HUES48 (cell line): ENCODE measurements at regions not wholly inside any gene's neighbourhood (a gene's known extent, or its start where the extent isn't known, plus 50 kb on each side); places are given as distances from the start of the nearest gene placed in this dataset.
"Not testable (repeated sequence)": the region's sequence is repeated elsewhere in the genome, so short reads cannot be mapped to it uniquely, and the experiment has no call there.

ENCODE experiments used
- H3K27ac ChIP-seq: one replicate; pipeline ENCODE4 v1.7.0; 2013; ENCODE audit warnings: low read depth, low read length, inconsistent platforms
- H3K27me3 ChIP-seq: 2 replicates; pipeline ENCODE4 v1.6.1; 2013; ENCODE audit warnings: mild to moderate bottlenecking, low read length; ENCODE audit not compliant: control insufficient read depth, insufficient read depth
- H3K36me3 ChIP-seq: 2 replicates; pipeline ENCODE4 v1.6.1; 2013; ENCODE audit warnings: low read length; ENCODE audit not compliant: control insufficient read depth, insufficient read depth
- H3K4me1 ChIP-seq: 2 replicates; pipeline ENCODE4 v1.6.1; 2013; ENCODE audit warnings: mild to moderate bottlenecking, low read length; ENCODE audit not compliant: control insufficient read depth, insufficient read depth
- H3K4me3 ChIP-seq: 2 replicates; pipeline ENCODE4 v1.5.1; 2013; ENCODE audit warnings: mild to moderate bottlenecking, low read depth, low read length
- H3K9ac ChIP-seq: 2 replicates; pipeline ENCODE4 v1.6.1; 2013; ENCODE audit warnings: mild to moderate bottlenecking, low read depth, low read length, moderate library complexity
- H3K9me3 ChIP-seq: 2 replicates; pipeline ENCODE4 v1.6.1; 2013; ENCODE audit warnings: low read length; ENCODE audit not compliant: control insufficient read depth, insufficient read depth

DNA sequence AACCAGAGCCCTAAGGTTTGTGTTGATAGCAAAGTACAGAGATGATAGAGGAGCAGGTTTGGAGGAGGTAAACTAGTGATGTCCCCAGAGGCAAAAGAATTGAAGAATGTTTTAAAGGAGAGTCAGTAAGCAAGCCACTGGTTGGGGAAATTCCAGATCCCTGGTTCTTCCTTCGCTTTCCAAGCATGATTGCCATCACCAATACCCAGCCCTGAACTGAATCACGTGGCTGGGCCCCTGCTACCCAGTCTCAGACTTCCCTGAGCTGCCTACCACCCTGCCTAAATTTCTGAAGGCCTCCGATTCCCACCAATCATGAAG, 95.3 kb upstream of the FOXN2 start:
- Histone ChIP-seq H3K9me3 (no peaks in the 10 kb centered on the region), H3K27ac (no peak overlapping the region), H3K27me3 (no peaks in the 10 kb centered on the region), H3K4me3 (no peak overlapping the region), H3K9ac (no peak overlapping the region), H3K36me3 (no peaks in the 10 kb centered on the region), H3K4me1 (no peaks in the 10 kb centered on the region)

DNA sequence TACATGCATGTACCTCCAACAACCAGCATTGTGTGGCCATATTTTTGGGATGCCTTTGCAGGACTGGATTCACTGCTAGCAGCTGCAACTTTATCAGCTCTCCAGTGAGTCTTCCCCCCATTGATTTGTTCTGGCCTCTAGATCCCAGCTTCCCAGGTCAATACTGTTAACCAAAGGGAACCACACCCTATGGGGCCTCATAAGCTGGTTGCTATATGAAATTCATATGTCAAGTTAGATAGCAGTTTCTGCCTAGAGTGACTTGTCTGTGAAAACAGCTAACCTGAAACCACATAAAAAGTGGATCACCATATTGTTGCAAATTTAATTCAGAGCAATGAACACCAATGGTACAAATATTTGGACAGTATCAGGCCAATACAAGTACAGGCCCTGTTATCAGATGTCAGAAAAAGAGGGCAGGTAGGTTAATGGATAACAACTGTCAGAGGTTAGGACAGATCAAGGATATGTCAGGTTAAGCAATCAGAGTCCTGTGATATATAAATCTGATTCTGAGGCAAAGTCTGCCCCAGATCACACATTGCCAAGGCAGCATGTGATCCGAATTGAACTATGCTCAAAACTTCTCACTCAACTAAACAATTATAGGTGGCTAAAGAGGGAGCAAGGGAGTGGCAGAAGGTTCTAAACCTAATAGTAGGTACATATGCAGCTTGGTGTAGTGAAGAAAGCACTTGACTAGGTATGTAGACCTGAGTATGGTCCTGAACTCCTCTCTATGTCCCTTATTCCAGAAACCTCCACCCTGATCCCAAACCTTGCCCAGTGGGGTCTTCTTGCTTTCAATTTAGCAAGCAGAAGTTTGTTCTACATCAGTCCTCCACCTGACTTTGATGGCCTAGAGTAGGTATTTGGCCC, 94.7 kb upstream of the FOXN2 start:
- Histone ChIP-seq H3K9ac (no peak overlapping the region), H3K4me3 (no peak overlapping the region), H3K27me3 (no peaks in the 10 kb centered on the region), H3K9me3 (no peaks in the 10 kb centered on the region), H3K4me1 (no peaks in the 10 kb centered on the region), H3K36me3 (no peaks in the 10 kb centered on the region), H3K27ac (no peak overlapping the region)

DNA sequence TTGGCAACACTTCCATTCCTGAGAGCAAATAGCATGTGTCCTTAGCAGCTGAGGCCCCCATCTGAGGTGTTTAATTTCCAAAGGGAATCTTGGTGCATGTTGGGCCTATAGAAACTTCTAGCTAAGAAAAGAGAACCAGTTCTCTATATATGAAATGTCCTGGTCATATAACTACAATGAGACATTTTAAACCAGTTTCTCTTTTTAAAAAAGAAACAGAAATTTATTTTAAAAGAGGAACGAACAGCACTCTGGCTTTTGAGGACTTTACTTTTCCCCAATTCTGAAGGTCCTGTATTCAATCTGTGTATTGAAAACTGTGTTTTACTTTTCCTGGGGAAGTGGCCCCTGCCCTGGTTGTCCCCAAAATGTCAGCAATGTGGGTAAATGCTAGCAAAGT, 94.0 kb upstream of the FOXN2 start:
- no peak overlapping the region for H3K27ac ChIP-seq
- H3K4me1 ChIP-seq = no peaks in the 10 kb centered on the region
- no peaks in the 10 kb centered on the region for H3K27me3 ChIP-seq
- no peaks in the 10 kb centered on the region for H3K36me3 ChIP-seq
- no peaks in the 10 kb centered on the region for H3K9me3 ChIP-seq
- H3K9ac ChIP-seq = no peak overlapping the region
- no peak overlapping the region for H3K4me3 ChIP-seq

DNA sequence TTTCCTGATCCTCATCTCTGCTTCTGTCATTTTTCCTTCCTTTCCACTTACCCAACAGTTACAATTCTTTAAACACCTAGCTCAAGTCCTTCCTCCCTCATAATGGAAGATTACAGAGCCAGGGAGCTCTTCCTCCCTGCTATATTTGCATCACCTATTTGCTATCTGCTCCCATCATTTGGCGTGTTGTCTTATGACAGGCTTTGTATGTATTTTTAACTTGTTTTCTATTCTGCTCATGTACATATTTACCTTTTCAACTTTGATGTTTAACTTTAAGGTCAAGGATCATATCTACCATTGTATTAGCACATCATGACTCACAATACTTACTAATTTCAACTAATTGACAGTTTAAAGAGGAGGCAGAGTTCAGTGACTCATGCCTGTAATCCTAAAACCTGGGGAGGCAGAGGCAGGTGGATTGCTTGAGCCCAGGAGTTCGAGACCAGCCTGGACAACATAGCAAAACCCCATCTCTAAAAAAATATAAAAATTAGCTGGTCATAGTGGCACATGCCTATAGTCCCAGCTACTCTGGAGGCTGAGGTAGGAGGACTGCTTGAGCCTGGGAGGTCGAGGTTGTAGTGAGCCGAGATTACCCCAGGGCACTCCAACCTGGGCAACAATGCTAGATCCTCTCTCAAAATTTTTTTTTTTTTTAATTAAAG, 92.5 kb upstream of the FOXN2 start:
- no peaks in the 10 kb centered on the region for H3K27me3 ChIP-seq
- no peaks in the 10 kb centered on the region for H3K9me3 ChIP-seq
- no peak overlapping the region for H3K4me3 ChIP-seq
- no peaks in the 10 kb centered on the region for H3K36me3 ChIP-seq
- H3K9ac ChIP-seq = no peak overlapping the region
- no peak overlapping the region for H3K27ac ChIP-seq
- H3K4me1 ChIP-seq = no peaks in the 10 kb centered on the region

DNA sequence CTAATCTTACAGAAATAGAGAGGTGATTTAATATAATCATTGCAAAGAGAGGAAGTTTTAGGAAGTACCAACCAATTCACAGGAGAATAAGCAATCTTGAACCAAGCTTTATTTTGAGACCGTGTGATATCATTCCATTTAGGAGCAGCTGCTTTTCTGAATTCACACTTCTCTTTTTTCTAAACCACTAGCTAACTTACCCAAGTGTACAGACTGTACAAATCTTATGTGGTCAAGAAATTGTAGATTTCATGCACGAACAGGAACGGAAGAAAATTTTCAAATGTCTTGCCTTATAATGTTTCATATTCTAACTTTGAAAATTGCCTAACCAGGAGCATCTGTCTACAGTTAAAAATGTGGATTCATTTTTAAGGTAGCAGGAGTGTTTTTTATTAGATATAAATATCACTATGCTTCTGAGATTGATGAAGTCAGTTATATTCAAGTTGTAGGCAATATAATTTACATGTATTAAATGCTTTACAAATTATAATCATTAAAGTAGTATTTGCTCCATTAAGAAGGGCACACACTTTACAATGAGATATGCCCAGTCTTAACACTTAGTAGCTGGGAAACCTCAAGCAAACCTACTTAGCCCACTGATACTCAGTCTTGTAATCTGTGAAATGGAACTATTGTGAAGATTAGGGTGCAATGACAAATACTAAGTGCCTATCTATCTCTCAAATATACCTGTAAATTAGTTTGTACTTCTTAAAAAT, 86.7 kb upstream of the FOXN2 start:
- no peaks in the 10 kb centered on the region for H3K4me1 ChIP-seq
- no peak overlapping the region for H3K4me3 ChIP-seq
- H3K27me3 ChIP-seq = no peaks in the 10 kb centered on the region
- no peak overlapping the region for H3K9ac ChIP-seq
- H3K9me3 ChIP-seq = no peaks in the 10 kb centered on the region
- H3K27ac ChIP-seq = no peak overlapping the region
- H3K36me3 ChIP-seq = no peaks in the 10 kb centered on the region

DNA sequence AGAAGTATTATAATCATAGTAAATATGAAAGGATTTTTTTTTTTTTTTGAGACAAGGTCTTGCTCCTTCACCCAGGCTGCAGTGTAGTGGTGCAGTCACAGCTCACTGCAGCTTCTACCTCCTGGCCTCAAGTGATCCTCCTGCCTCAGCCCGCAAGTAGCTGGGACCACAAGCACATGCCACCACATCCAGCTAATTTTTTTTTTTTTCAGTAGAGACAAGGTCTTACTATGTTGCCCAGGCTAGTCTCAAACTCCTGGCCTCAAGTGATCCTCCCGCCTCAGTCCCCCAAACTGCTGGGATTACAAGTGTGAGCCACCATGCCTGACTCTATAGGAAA, 86.2 kb upstream of the FOXN2 start:
- H3K4me1 ChIP-seq = no peaks in the 10 kb centered on the region
- H3K27me3 ChIP-seq = no peaks in the 10 kb centered on the region
- no peak overlapping the region for H3K27ac ChIP-seq
- H3K4me3 ChIP-seq = no peak overlapping the region
- H3K9ac ChIP-seq = no peak overlapping the region
- no peaks in the 10 kb centered on the region for H3K9me3 ChIP-seq
- no peaks in the 10 kb centered on the region for H3K36me3 ChIP-seq

DNA sequence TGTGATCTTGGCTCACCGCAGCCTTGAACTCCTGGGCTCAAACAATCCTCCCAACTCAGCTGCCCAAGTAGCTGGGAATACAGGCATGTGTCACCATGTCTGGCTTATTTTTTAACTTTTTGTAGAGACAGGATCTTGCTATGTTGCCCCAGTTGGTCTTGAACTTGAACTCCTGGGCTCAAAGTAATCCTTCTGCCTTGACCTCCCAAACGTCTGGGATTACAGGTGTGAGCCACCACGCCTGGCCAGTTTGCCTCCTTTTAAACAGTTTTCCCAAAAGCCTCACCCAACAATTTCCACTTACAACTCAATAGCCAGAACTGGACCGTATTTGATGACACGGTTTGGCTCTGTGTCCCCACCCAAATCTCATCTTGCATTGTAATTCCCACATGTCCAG, 85.4 kb upstream of the FOXN2 start:
- Histone ChIP-seq H3K9me3 (no peaks in the 10 kb centered on the region), H3K9ac (no peak overlapping the region), H3K27me3 (no peaks in the 10 kb centered on the region), H3K36me3 (no peaks in the 10 kb centered on the region), H3K4me3 (no peak overlapping the region), H3K4me1 (no peaks in the 10 kb centered on the region), H3K27ac (no peak overlapping the region)

DNA sequence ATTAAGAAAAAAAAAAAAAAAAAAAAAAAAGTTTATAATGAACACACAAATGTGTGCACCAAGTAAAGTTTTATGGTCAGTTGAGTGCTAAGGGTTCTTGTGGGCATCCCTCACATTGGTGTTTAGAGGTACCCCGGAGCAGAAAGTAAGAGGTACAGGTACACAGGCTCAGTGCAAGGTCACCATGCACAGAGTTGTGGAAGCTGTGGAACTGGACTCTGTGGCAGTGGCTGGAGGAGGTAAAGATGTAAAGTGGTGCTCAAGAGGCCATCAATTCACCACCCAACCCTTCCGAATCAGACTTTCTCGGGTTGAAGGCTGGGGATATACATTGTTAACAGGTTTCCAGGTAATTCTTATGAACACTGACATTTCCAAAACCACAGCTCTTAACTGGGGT, 83.6 kb upstream of the FOXN2 start:
- H3K4me1 ChIP-seq = no peaks in the 10 kb centered on the region
- H3K9me3 ChIP-seq = no peaks in the 10 kb centered on the region
- no peak overlapping the region for H3K4me3 ChIP-seq
- H3K27ac ChIP-seq = no peak overlapping the region
- no peak overlapping the region for H3K9ac ChIP-seq
- no peaks in the 10 kb centered on the region for H3K36me3 ChIP-seq
- H3K27me3 ChIP-seq = no peaks in the 10 kb centered on the region

DNA sequence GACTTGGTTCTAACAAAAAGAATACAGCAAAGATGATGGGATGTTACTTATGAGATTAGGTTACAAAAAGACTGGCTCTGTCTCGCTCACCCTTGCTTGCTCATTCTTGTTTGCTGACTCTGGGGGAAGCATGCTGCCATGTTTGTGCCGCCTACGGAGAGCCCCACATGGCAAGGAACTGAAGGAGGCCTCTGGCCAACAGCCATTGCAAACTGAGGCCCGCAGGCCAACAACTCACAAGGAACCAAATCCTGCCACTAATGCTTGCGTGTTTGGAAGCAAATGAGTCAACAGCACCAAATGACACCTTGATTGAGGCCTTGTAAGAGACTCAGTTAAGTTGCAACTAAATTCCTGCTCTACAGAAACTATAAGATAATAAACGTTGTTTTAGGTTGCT, 82.1 kb upstream of the FOXN2 start:
- Histone ChIP-seq H3K4me3 (no peak overlapping the region), H3K27ac (no peak overlapping the region), H3K9me3 (no peaks in the 10 kb centered on the region), H3K27me3 (no peaks in the 10 kb centered on the region), H3K36me3 (no peaks in the 10 kb centered on the region), H3K9ac (no peak overlapping the region), H3K4me1 (no peaks in the 10 kb centered on the region)

DNA sequence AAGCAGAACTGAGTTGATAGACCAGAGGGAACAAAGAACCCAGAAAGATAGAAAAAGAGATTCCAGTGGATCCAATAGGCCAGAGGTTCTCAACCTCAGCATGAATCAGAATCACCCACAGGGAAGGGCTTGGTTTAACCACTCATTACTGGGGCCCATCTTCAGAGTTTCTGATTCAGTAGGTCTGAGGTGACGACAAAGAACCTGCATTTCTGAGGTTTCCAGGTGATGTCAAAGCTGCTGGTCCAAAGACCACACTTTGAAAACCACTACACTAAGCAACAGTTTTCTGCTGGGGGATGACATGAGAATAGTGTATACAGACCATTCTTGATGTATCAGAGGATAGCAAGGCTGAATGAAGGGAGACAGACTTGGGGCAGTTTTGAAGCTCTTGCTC, 81.5 kb upstream of the FOXN2 start:
- Histone ChIP-seq H3K27ac (no peak overlapping the region), H3K27me3 (no peaks in the 10 kb centered on the region), H3K9ac (no peak overlapping the region), H3K4me3 (no peak overlapping the region), H3K9me3 (no peaks in the 10 kb centered on the region), H3K36me3 (no peaks in the 10 kb centered on the region), H3K4me1 (no peaks in the 10 kb centered on the region)

DNA sequence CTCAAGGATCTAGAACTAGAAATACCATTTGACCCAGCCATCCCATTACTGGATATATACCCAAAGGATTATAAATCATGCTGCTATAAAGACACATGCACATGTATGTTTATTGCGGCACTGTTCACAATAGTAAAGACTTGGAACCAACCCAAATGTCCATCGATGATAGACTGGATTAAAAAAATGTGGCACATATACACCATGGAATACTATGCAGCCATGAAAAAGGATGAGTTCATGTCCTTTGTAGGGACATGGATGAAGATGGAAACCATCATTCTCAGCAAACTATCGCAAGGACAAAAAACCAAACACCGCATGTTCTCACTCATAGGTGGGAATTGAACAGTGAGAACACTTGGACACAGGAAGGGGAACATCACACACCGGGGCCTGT, 80.7 kb upstream of the FOXN2 start:
- H3K27ac ChIP-seq, H3K9ac ChIP-seq, H3K9me3 ChIP-seq, H3K4me1 ChIP-seq, H3K4me3 ChIP-seq, H3K27me3 ChIP-seq, H3K36me3 ChIP-seq: not testable (repeated sequence)
